Upper lobe of left lung (tissue), 6 donors: ENCODE measurements at regions not wholly inside any gene's neighbourhood (a gene's known extent, or its start where the extent isn't known, plus 50 kb on each side); places are given as distances from the start of the nearest gene placed in this dataset.

ENCODE experiments used
- ATAC-seq, 2 donors: fragments of 200-7000 bp; cut with Tn5 transposase; one replicate each; pipeline ENCODE4 v1.9.1; 2022; ENCODE audit warnings: mild to moderate bottlenecking in 2 of 2, moderate library complexity in 2 of 2; ENCODE audit not compliant: low FRiP score in 2 of 2
- DNase-seq, 2 donors: peaks; one replicate each; pipeline ENCODE4 v3.0.0-alpha.2; 2019 to 2020
- H3K27ac ChIP-seq, 4 donors: fragments of 200-600 bp; sonication (generic); one replicate each; pipeline ENCODE4 v1.5.1; 2016 to 2019
- H3K27me3 ChIP-seq, 4 donors: fragments of 200-600 bp; sonication (generic); one replicate each; pipeline ENCODE4 v1.5.1; 2017 to 2019
- H3K36me3 ChIP-seq, 4 donors: fragments of 200-600 bp; sonication (generic); one replicate each; pipeline ENCODE4 v1.5.1; 2016 to 2019
- H3K4me1 ChIP-seq, 4 donors: fragments of 200-600 bp; sonication (generic); one replicate each; pipeline ENCODE4 v1.5.1; 2018 to 2019
- H3K4me3 ChIP-seq, 4 donors: fragments of 200-600 bp; sonication (generic); one replicate each; pipeline ENCODE4 v1.5.1; 2017 to 2019; ENCODE audit warnings: mild to moderate bottlenecking in 2 of 4, moderate library complexity in 1 of 4
- H3K9me3 ChIP-seq, 4 donors: fragments of 200-600 bp; sonication (generic); one replicate each; pipeline ENCODE4 v1.5.1; 2018 to 2019
- CTCF ChIP-seq, 6 experiments: fragments of 450-650 bp in 4 of 6; fragments of 200-600 bp in 2 of 6; sonication (generic) in 2 of 6; IDR thresholded peaks; one replicate each; pipeline ENCODE4 v1.5.1; 2016 to 2019; ENCODE audit warnings: antibody characterized with exemption in 6 of 6
- EP300 ChIP-seq, 4 donors: sonication (generic); formaldehyde crosslinking; IDR thresholded peaks; one replicate each; pipeline ENCODE4 v1.5.1; 2017; ENCODE audit warnings: antibody characterized with exemption in 4 of 4, control low read depth in 2 of 4
- POLR2A ChIP-seq, 4 donors: fragments of 450-650 bp; IDR thresholded peaks; one replicate each; pipeline ENCODE4 v1.5.1; 2016 to 2017; ENCODE audit warnings: antibody characterized with exemption in 4 of 4, mild to moderate bottlenecking in 2 of 4
- POLR2AphosphoS5 ChIP-seq, 2 donors: sonication (generic); formaldehyde crosslinking; IDR thresholded peaks; one replicate each; pipeline ENCODE4 v1.5.1; 2017; ENCODE audit warnings: antibody characterized with exemption in 2 of 2
- WGBS, 2 donors: methylation state at CpG; one replicate each; pipeline ENCODE4 v1.1.5; 2017 to 2018; 5-methylcytosine and 5-hydroxymethylcytosine counted together
- donor health status: DM: no; HTN: no; CAD: no; lungs with moderate emphysema.
- donor health status: DM: no; HTN: yes; CAD: no; lungs with severe emphysema.

DNA sequence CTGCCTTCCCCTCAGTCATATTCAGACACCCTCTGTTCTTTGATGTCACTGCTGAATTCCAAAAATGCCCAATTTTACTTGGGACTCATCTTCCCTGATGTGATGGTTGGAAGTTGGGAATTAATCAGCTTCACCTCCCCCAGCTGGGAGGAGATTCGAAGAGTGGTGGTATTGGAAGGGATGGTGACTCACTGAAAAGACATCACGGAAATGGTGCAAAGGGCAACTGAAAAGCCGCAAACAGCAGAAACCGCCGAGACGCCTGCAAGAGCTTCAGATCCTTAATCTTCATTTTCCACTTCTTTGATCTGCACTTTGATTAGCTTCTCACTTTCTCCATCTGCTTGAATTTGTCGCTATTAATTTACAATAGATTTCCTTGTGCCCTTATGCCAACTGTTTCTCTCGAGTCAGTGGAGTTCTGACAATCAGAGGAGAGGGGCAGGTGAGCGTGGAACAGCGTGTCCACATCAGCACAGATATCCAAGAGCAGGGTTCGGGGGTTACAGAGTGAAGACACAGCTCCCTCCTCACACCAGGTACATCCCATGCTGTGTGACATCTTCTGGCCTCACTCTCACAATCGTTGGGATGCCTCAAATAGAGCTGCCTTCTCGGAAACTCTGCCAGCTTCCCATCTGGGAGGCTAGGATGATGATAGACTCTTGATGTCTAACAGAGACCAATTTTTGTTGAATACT, 325.4 kb downstream of the BRD1 start:
- Histone ChIP-seq H3K36me3 (no peaks in the 10 kb centered on the region), H3K9me3 (no peaks in the 10 kb centered on the region), H3K4me3 (no peak overlapping the region), H3K4me1 (no peaks in the 10 kb centered on the region), H3K27me3 (no peaks in the 10 kb centered on the region), H3K27ac (no peak overlapping the region)
- DNase-seq = no peak
- TF ChIP-seq POLR2A (IDR thresholded peaks at IDR 0.05) (no peak), POLR2AphosphoS5 (IDR thresholded peaks at IDR 0.05) (no peak)
- no peak for ATAC-seq
- 86 to 90% methylated on average over 13 of the region's 13 CpGs for WGBS, 2 donors

- Histone ChIP-seq H3K36me3 (no peaks in the 10 kb centered on the region), H3K4me3 (no peak overlapping the region), H3K9me3 (peaks cover 0 to 4% (median 0%) of the 10 kb centered on the region in 4 donors), H3K27me3 (no peaks in the 10 kb centered on the region), H3K27ac (no peak overlapping the region), H3K4me1 (no peaks in the 10 kb centered on the region)
- ATAC-seq = no peak
- 92 to 94% methylated on average over 2 of the region's 2 CpGs for WGBS, 2 donors
- no peak for DNase-seq
- TF ChIP-seq POLR2A (IDR thresholded peaks at IDR 0.05) (no peak), EP300 (IDR thresholded peaks at IDR 0.05) (no peak), POLR2AphosphoS5 (IDR thresholded peaks at IDR 0.05) (no peak), CTCF (IDR thresholded peaks at IDR 0.05) (no peak)
Observed at GRCh38 chr22:49500942-49501395, 326.7 kb downstream of the BRD1 start.

DNA sequence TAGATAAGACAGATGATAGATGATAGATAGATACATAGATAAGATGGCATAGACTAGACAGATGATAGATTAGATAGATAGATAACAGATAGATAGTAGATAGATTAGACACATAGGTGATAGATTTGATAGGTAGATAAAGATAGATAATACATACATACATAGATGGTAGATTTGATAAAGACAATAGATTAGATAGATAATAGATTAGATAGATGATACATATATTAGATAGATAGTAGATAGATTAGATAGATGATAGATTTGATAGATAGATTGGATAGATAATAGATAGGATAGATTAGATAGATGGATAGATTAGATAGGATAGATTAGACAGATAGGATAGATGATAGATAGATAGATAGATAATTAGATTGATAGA, 327.6 kb downstream of the BRD1 start:
- H3K36me3 ChIP-seq = no peaks in the 10 kb centered on the region
- ATAC-seq = no peak
- TF ChIP-seq EP300 (IDR thresholded peaks at IDR 0.05) (no peak), CTCF (IDR thresholded peaks at IDR 0.05) (no peak), POLR2A (IDR thresholded peaks at IDR 0.05) (no peak), POLR2AphosphoS5 (IDR thresholded peaks at IDR 0.05) (no peak)
- no peak overlapping the region for H3K27ac ChIP-seq
- DNase-seq = no peak
- no peaks in the 10 kb centered on the region for H3K4me1 ChIP-seq
- no peaks in the 10 kb centered on the region for H3K27me3 ChIP-seq
- peaks cover 0 to 4% (median 0%) of the 10 kb centered on the region in 4 donors for H3K9me3 ChIP-seq
- no peak overlapping the region for H3K4me3 ChIP-seq

GRCh38 chr22:49499433-49500075, 328.1 kb downstream of the BRD1 start:
- no peaks in the 10 kb centered on the region for H3K36me3 ChIP-seq
- no peaks in the 10 kb centered on the region for H3K4me1 ChIP-seq
- TF ChIP-seq POLR2AphosphoS5 (IDR thresholded peaks at IDR 0.05) (no peak), POLR2A (IDR thresholded peaks at IDR 0.05) (no peak), EP300 (IDR thresholded peaks at IDR 0.05) (no peak), CTCF (IDR thresholded peaks at IDR 0.05) (no peak)
- H3K9me3 ChIP-seq = peaks cover 0 to 4% (median 0%) of the 10 kb centered on the region in 4 donors
- WGBS, 2 donors = 85 to 95% methylated on average over 1 of the region's 1 CpG
- no peak overlapping the region for H3K4me3 ChIP-seq
- DNase-seq = no peak
- ATAC-seq = no peak
- no peaks in the 10 kb centered on the region for H3K27me3 ChIP-seq
- H3K27ac ChIP-seq = no peak overlapping the region

DNA sequence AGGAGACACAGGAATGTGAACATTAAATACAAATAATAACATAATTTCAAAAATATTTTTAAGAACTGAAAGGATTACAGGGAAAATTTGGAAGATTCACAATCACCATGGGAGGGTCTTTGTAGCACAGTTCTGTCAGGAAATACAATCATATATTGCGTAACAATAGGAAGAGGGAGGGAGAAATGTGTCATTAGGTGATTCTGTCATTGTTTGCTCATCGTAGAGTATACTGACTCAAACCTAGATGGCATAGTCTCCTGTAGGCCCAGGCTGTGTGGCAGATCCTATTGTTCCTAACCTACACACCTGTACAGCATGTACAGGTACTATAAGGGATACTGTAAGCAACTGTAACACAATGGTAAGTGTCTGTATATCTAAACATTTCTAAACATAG, 330.4 kb downstream of the BRD1 start:
- no peak overlapping the region for H3K27ac ChIP-seq

More for the DNA sequence above, 330.4 kb downstream of the BRD1 start:
- no peaks in the 10 kb centered on the region for H3K27me3 ChIP-seq
- H3K4me1 ChIP-seq = no peaks in the 10 kb centered on the region
- DNase-seq = no peak
- no peak for TF ChIP-seq POLR2A (IDR thresholded peaks at IDR 0.05)
- no peak for TF ChIP-seq EP300 (IDR thresholded peaks at IDR 0.05)
- no peak for TF ChIP-seq CTCF (IDR thresholded peaks at IDR 0.05)
- TF ChIP-seq POLR2AphosphoS5 (IDR thresholded peaks at IDR 0.05) = no peak
- no peak overlapping the region for H3K4me3 ChIP-seq
- no peaks in the 10 kb centered on the region for H3K36me3 ChIP-seq
- no peak for ATAC-seq
- whole genome bisulfite sequencing, 2 donors = 68 to 76% methylated on average over 2 of the region's 2 CpGs
- peaks cover 0 to 4% (median 0%) of the 10 kb centered on the region in 4 donors for H3K9me3 ChIP-seq
